ENCODE measurements at regions not wholly inside any gene's neighbourhood (a gene's known extent, or its start where the extent isn't known, plus 50 kb on each side); places are given as distances from the start of the nearest gene placed in this dataset.
A peak's percentile ranks its signal among the peaks of the same experiment; 100 is the strongest.
"Not testable (repeated sequence)": the region's sequence is repeated elsewhere in the genome, so short reads cannot be mapped to it uniquely, and the experiment has no call there.

DNA sequence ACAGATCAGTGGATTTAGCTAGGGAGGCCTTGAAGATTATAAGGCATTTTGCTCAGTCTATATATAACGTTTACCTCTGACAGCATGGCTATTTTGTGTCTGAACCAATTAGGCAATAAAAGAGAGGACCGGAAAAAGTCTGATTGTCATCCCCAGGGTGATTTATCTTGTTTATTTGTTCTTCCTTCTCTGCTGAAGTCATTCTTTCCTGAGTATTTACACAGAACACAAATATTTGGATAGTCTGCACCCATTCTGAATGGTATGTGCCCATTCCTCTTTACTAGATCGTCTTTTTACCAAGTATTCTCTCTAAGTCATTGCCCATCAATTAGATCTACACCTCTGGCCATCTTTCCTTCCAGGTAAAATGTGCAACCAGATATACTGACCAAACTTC is 1602.9 kb downstream of the KCNT2 start:
- DNase-seq = no peak

DNA sequence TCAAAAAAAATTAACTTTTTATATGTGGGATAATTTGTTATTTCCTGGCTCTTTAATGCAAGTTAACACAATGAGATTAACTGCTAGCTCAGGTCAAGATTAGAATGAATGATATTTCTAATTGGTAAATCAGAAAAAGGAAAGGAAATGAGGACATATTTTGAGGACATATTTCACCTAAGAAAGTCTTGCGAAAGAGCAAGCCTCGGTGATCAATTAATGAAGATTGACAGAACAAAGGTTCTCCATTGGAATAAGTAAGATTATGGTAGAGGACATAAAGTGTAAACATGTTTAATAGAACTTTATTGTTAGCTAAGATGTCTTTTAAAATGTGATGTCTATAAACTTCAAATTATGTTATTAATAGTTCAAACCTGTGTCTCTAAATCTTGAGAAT is 1617.8 kb downstream of the KCNT2 start:
- DNase-seq = no peak

DNA sequence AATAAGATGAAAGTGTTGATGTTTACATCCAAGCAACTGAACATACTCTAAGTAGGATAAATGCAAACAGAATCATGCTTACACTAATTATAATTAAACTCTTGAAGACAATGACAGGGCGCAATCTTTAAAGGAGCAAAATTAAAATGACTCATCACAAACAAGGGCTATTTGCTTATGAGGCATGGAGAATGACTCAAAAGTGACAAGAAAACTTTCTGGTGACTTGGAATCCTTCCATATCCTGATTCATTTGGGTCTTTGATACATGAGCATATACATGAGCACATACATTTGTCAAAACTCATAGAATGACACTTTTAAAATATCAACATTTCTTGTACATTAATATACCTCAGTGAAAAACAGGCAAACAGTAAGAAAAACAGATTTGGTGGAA is 1632.3 kb downstream of the KCNT2 start:
- DNase-seq = peak; percentile 67

DNA sequence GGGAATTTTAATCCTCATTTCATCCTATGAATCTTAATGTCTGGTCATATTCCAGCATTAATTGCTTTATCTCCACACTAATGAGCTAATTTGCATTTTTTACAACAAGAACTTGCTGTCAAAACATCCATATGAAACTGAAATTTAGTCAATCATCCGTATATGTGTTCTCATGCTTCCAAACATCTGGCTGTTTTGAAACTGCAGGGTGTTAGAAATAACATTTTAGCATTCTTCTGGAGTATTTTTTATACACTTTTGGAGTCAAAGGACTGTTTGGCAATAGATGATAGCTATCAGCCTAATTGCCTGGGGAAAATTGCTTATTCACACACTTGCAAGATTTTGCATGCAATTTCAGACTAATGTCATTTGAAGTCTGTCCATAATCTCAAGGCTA is 1639.3 kb downstream of the KCNT2 start:
- DNase-seq = no peak

DNA sequence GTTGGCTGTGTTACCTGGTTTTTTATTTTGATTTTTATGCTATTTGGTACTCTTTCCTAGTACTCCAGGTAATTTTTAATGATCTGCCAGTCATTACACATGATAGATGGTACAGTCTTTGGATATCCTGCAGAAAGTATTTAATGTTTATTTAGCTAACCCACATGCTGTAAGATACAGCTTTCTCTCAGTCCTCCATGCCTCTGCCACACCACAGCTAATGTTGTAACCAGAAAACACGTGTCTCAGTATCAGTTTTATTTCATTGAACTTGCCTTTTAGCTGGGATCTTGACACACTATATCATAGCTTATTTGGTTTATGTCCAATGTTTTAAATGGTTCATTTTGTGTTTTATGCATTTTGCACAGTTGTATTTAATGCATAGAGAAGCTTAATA is 1648.4 kb downstream of the KCNT2 start:
- no peak for DNase-seq

DNA sequence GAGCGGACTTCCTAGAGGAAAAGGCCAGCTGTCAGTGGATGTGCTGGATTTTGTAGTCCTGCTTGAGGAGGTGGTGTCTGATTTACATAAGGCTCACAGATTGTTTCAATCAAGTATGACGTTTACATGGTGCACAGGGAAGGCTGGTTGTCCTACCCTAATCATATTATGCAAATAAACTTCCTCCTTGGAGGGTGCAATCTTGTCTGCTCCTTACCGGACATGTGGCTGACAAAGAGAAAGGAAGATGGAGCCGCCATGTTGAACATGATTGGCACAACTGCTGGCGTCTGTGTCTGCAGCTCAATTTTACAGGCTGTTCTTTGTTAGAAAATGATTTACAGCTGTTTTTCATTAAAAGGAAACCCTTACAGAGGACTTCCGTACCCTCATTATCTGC is 1656.1 kb downstream of the KCNT2 start:
- DNase-seq = no peak

DNA sequence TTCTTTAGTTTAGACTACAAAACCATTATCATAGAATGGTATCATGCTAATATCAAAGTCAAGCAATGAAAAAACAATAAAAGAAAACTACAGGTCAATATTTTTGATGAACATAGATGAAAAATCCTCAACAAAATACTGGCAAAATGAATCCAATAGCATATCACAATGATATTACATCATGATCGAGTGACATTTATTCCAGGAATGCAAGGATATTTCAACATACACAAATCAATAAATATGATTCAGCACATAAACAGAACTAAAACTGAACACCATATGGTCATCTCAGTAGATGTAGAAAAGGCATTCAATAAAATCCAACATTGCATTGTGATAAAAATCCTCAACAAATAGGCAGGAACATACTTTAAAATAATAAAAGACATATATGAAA is 1657.7 kb downstream of the KCNT2 start:
- no peak for DNase-seq

DNA sequence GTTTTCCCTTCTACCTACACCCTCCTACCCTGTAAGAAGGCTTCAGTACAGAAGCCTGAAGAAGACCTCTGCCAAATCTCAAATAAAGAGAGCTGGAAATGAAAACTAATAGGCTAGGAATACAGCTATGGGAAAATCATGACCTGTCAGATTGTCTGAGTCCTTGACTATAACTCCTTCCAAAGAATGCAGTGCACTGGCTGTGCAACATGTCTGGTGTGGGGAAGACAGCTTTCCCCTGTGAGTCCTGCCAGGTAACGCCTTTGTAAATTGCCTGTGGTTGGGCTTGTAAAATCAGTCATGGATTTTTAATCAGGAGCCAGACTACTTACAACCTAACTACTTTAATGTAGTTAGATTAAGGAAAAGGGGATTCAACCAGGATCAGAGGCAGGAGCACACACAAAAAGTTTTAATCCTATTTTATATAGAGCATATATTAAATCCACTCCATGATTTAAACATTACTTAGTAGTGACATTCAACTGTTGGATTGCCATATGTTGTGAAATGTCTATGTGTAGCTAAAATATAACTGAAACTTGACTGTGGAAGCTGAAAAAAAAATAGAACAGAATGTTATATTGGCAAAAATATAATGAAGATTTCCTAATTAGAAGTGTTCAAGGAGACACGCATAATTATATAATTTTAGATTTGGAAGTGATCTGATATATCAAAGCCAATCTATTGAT is 1667.8 kb downstream of the KCNT2 start:
- DNase-seq = no peak

DNA sequence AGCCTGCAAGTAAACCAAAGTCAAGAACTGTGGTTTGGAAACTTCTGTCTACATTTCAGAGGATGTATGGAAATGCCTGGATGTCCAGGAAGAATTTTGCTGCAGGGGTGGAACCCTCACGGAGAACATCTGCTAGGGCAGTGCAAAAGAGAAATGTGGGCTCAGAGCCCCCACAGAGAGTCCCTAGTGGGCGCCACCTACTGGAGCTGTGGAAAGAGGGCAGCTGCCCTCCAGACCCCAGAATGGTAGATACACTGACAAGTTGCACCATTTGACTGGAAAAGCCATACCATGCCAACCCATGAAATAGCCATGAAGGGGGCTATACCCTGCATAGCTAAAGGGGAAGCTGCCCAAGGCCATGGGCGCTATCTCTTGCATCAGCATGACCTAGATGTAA is 1672.4 kb downstream of the KCNT2 start:
- no peak for DNase-seq

DNA sequence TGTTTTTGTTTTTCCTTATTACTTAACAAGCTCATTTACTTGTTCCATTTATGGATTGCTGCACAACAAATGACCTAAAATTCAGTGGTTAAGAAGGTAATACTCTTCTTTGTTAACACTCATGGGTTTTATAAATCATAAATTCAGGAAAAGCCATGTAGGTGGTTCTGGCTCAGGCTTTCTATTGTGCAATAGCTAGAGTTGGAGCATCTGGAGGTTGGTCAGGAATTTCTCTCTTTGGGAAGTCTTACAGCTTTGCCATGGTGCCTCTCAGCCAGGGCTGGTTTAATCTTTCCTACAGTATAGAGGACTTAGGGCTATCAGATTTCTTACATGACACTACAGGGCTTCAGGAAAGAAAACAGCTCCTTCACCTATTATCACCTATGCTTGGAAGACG is 1677.1 kb downstream of the KCNT2 start:
- no peak for DNase-seq

DNA sequence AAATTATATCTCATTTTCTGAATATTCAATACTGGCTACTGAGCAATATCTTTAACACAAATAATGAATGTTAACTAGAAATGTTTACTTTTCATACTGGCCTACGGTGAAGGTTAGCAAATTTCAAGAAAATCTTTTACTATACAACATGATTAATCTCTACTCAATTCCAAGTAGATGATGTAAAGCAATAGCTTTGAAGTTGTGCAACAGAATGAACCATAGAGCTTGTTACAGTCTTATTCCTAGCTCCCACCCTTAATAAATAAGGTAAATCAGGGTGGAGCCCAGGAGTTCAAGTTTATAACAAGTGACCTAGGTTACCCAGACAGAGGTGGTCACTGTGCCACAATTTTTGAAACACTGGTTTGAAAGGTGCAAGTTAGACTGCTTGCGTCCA is 1678.1 kb downstream of the KCNT2 start:
- DNase-seq = no peak

DNA sequence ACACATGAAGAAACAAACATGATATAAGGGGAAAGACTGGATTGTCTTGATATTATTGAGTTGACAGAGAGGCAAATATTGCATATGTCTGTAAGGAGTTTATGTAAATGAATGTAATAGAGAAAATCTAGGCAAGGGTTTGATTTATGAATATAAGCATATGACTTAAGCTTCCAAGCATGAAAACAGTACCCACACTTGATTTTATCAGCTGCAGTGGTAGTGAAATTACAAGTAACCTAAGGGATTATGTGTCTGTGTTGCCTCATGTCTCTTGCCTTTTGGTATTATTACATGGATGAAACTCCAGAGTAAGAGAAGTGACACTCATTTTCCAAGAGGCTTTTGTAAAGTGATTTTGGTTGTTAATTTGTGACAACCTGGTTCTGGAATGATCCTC is 1678.9 kb downstream of the KCNT2 start:
- DNase-seq = peak; percentile 34

DNA sequence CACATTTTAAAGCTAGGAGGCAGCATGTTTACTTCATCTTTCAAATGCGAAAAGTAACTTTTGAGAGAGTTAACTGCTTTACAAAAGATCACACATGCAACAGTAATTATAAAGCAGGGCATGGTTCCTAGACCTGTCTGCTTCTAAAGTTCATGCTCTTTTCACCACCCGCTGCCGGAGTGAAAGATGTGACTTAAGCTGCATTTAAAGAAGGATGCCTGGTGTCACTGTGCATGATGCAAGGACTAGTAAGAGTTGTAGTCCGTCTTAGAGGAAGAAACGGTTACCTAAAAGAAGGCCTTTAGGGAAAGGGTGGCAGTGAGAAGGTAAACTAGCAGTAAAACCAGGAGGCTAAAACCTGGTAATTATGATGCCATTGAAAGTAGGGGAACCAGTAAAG is 1689.1 kb downstream of the KCNT2 start:
- DNase-seq = no peak

DNA sequence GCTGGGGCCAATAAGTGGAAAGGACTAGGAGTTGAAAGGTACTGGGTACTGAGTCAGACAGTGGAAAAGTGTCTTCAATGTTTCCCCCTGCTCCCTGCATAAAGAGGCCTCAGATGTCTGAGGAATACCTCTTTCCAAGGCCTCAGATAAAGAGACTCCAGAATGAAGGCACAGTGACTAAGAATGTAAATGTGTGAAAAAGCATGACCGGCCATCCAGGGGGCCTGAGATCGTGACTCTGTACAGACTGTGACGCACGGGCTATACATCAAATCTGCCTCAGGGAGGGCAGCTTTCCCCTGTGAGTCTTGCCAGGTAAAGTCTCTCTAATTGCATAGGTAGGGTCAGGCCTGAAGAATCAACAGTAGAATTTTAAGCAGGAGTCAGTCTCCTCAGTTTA is 1690.5 kb downstream of the KCNT2 start:
- no peak for DNase-seq

DNA sequence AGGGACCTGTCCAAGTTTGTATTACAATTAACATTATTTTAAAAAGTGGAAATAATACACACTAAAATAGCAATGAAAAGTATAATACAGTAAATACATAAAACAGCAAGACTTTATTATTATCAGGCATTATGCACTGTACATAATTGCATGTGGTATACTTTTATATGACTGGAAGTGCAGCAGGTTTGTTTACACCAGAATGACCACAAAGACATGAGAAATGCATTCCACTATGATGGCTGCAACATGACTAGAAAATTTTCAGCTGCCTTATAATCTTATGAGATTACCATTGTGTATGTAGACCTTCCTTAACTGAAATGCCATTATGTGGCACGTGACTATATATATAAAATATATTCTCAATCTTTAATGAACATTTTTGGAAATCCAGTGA is 1699.6 kb downstream of the KCNT2 start:
- DNase-seq = peak; percentile 52

DNA sequence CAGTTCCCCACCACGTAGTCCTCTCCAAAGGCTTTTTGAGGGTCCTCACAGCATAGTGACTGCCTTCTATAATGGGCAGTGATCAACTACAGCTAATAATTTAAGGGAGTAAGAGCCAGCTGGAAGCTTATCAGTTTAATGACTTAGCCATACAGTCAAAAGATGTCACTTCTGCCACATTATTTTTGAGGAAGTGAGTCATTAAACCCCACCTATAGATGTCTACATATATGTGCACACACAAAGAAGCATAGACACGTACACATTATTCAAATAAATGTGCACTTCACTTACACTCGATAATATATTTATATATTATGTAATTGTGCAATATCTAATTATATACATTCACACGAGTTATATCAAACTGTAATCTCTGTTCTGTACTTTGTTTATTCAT is 1704.7 kb downstream of the KCNT2 start:
- no peak for DNase-seq

DNA sequence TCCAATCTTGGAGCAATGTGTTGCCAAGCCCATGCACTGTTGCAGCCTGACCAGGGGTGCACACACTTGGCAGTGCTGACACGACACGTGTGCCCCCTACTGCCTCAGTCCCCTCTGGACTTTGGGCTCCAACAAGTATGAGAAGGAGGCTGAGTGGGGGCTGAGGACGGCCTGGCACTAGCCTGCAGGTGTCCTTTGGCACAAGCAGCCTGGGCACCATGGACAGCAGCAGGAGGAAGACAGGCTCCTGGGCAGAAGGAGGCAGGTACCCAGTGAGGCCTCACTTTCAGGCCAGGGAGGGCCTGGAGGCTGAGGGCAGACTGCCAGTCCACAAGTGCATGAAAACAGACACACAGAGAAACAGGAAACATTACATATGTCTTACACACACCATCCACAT is 1702.9 kb upstream of the B3GALT2 start:
- DNase-seq = no peak

DNA sequence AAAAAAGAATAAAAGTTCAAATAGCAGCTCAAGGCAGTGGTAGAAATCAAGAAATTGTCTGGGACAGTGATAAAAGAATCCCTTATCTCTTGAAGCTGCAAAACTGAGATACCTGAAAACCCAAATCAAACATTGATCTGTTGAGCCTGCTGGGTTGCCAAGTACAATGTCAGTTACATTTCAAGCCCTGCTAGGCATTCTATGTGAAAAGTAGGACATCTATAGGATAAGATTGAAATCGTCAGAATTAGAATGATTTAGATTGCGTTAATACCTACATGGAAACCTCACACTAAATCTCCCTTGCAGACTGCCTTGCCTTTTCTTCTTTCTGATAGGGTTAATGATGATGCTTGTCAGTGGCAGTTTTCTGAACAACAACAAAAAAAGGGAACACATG is 1684.4 kb upstream of the B3GALT2 start:
- DNase-seq = no peak

DNA sequence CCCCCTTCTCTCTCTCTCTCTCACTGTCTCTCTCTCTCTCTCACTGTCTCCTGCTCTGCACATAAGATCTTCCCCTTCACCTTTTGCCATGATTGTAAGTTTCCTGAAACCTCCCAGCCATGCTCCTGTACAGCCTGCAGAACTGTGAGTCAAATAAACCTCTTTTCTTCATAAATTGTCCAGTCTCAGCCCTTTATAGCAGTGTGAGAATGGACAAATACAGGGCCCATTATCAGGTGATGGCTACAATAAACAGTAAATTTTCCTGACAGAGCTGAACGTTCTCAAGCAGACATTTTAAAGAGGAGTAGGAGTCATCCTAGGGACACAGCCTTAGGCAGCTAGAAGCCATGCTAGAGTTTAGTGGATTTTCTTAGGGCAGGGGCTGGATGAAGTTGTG is 1679.7 kb upstream of the B3GALT2 start:
- DNase-seq = no peak

DNA sequence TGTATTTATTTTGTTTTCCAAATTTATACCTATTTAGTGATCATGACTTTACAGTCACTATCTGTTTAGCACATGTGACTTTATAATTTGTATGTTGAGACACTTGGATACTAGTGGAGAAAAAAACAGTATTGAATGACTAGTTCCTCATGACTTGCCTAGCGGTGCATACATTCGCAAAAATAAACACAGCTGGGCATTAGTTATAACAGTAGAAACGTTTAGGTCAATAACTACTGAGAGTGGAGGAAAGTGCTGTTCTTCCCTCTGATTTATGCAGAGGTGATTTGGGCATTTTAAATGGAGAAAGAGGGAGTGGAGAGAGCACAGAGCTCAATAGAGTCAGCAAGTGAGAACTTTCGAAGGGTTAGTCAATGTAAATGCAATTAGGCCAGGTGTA is 1679.0 kb upstream of the B3GALT2 start:
- no peak for DNase-seq

DNA sequence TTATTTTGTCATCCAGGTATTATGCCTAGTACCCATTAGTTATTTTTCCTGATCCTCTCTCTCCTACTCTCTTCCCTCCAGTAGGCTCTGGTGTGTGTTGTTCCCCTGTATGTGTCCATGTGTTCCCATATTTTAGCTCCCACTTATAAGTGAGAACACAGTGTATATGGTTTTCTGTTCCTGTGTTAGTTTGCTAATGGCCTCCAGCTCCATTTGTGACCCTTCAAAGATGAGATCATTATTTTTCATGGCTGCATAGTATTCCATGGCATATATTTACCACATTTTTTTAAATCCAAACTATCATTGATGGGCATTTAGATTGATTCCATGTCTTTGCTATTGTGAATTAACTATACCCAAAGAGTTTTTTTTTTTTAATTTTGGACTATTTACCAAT is 1675.7 kb upstream of the B3GALT2 start:
- DNase-seq = no peak

DNA sequence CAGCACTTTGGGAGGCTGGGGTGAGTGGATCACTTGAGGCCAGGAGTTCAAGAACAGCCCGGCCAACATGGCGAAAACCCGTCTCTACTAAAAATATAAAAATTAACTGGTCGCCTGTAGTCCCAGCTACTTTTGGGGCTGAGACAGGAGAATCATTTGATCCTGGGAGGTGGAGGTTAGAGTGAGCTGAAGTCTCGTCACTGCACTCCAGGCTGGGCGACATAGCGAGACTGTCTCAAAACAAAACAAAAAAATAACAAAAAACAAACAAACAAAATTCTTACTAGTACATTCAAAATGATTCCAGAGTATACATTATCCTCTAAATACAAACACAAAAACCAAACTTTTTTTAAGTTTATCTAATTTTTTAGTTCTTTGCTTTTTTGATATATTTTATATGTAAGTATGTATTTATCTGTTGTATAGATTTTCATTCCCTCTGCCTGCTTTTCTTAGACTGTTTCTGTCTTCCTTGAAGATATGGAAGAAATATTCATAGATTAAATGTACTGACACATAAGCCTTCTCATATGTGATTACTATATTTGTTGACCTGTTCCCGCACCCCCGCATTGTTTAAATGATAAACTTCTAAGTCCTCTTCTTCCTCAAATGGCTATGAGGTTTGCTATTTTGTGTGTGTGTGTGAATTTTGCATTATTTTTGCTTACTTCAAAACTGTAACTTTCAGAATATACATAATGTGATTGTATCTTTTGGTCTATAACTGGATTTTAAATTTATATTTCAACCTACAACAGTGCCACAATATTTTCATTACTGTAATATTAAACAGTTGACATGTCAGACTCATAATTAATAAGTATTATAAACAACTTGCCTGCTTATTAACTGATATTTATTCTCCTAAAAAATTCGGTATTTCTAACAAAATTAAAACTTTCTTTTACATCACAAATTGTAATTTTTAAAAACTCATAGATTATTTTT is 1674.1 kb upstream of the B3GALT2 start:
- DNase-seq = no peak

DNA sequence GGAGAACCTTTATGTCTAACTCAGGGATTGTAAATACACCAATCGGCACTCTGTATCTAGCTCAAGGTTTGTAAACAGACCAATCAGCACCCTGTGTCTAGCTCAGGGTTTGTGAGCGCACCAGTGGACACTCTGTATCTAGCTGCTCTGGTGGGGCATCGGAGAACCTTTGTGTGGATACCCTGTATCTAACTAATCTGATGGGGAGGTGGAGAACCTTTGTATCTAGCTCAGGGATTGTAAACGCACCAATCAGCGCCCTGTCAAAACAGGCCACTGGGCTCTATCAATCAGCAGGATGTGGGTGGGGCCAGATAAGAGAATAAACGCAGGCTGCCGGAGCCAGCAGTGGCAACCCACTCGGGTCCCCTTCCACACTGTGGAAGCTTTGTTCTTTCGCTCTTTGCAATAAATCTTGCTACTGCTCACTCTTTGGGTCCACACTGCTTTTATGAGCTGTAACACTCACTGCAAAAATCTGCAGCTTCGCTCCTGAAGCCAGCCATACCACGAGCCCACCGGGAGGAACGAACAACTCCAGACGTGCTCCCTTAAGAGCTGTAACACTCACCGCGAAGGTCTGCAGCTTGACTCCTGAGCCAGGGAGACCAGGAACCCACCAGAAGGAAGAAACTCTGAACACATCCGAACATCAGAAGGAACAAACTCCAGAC is 1673.2 kb upstream of the B3GALT2 start:
- DNase-seq = not testable (repeated sequence)
